ENCODE measurements at regions not wholly inside any gene's neighbourhood (a gene's known extent, or its start where the extent isn't known, plus 50 kb on each side); places are given as distances from the start of the nearest gene placed in this dataset.

GRCh38 chr10:105535478-105535877, 894.4 kb downstream of the SORCS3 start:
- Histone ChIP-seq H3K27me3 (ENCODE audit: control insufficient read depth, insufficient read depth, low read length) (no peaks in the 10 kb centered on the region), H3K4me3 (ENCODE audit: low read depth, low read length) (no peak overlapping the region), H3K36me3 (ENCODE audit: control insufficient read depth, insufficient read depth, low read length) (no peaks in the 10 kb centered on the region)
- ChIA-PET CTCF (interaction anchor here (0.6 kb wide), 1 partner anchor 136 kb away, joined by 3 read pairs; no protein-coding TSS in a partner anchor), POLR2A (no interaction called here)
- TF ChIP-seq, protein P1, sequence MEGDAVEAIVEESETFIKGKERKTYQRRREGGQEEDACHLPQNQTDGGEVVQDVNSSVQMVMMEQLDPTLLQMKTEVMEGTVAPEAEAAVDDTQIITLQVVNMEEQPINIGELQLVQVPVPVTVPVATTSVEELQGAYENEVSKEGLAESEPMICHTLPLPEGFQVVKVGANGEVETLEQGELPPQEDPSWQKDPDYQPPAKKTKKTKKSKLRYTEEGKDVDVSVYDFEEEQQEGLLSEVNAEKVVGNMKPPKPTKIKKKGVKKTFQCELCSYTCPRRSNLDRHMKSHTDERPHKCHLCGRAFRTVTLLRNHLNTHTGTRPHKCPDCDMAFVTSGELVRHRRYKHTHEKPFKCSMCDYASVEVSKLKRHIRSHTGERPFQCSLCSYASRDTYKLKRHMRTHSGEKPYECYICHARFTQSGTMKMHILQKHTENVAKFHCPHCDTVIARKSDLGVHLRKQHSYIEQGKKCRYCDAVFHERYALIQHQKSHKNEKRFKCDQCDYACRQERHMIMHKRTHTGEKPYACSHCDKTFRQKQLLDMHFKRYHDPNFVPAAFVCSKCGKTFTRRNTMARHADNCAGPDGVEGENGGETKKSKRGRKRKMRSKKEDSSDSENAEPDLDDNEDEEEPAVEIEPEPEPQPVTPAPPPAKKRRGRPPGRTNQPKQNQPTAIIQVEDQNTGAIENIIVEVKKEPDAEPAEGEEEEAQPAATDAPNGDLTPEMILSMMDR (IDR thresholded peaks at IDR 0.05; ENCODE audit: insufficient read depth, low read depth, low read length): no peak
- no peak for DNase-seq (ENCODE audit: low read depth)

GRCh38 chr10:105534086-105534485, 893.0 kb downstream of the SORCS3 start:
- DNase-seq (ENCODE audit: low read depth): no peak
- TF ChIP-seq, protein P1 (IDR thresholded peaks at IDR 0.05; ENCODE audit: insufficient read depth, low read depth, low read length): no peak
- H3K36me3 ChIP-seq (ENCODE audit: control insufficient read depth, insufficient read depth, low read length): no peaks in the 10 kb centered on the region
- ChIA-PET POLR2A (no interaction called here), CTCF (no interaction called here)
- no peaks in the 10 kb centered on the region for H3K27me3 ChIP-seq (ENCODE audit: control insufficient read depth, insufficient read depth, low read length)
- no peak overlapping the region for H3K4me3 ChIP-seq (ENCODE audit: low read depth, low read length)

DNA sequence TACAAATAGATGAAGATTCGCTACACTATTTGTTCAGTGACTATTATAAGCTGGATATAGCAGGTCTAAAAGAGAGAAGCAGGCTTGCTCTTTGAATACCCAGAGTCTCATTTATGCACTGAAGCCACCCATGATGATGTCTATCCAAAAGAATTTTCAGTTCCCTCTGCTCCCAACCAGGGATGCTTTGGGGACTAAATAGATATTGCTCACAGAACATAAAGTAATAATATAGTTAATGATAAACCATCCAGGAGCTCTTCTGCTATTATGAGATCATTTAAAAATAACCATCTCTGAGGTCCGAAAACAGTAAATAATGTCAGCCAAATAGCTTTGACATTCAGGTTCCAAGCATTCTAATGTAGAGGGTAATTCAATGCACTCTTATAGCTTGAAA, 875.4 kb downstream of the SORCS3 start:
- H3K4me3 ChIP-seq (ENCODE audit: low read depth, low read length): no peak overlapping the region
- no peaks in the 10 kb centered on the region for H3K27me3 ChIP-seq (ENCODE audit: control insufficient read depth, insufficient read depth, low read length)
- DNase-seq (ENCODE audit: low read depth): no peak
- POLR2A ChIA-PET: no interaction called here
- no peaks in the 10 kb centered on the region for H3K36me3 ChIP-seq (ENCODE audit: control insufficient read depth, insufficient read depth, low read length)
- CTCF ChIA-PET: no interaction called here
- TF ChIP-seq, protein P1 (IDR thresholded peaks at IDR 0.05; ENCODE audit: insufficient read depth, low read depth, low read length): no peak

- POLR2A ChIA-PET: no interaction called here
- CTCF ChIA-PET: no interaction called here
Measured at GRCh38 chr10:105514106-105514505, 873.0 kb downstream of the SORCS3 start.

DNA sequence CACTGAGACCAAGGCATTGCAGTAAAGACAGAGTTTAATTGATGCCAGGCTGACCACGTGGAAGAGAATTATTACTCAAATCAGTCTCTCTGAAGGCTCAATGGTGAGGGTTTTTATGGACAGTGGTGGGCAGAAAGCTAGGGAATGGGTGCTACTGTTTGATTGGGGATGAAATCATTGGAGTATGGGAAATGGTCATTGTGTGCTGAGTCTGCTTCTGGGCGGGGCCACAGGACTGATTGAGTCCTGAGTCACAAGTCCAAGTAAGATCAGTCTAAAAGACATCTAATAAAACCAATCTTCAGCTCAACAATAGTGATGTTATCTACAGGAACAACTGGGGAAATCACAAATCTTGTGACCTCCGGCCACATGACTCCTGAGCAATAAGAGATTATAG, 868.4 kb downstream of the SORCS3 start:
- ChIA-PET POLR2A (no interaction called here), CTCF (no interaction called here)

More at GRCh38 chr10:105514106-105514505, 873.0 kb downstream of the SORCS3 start:
- no peak overlapping the region for H3K4me3 ChIP-seq (ENCODE audit: low read depth, low read length)
- no peaks in the 10 kb centered on the region for H3K27me3 ChIP-seq (ENCODE audit: control insufficient read depth, insufficient read depth, low read length)
- TF ChIP-seq, protein P1 (IDR thresholded peaks at IDR 0.05; ENCODE audit: insufficient read depth, low read depth, low read length): no peak
- no peak for DNase-seq (ENCODE audit: low read depth)
- H3K36me3 ChIP-seq (ENCODE audit: control insufficient read depth, insufficient read depth, low read length): no peaks in the 10 kb centered on the region

More for the DNA sequence above, 868.4 kb downstream of the SORCS3 start:
- Histone ChIP-seq H3K27me3 (ENCODE audit: control insufficient read depth, insufficient read depth, low read length) (no peaks in the 10 kb centered on the region), H3K36me3 (ENCODE audit: control insufficient read depth, insufficient read depth, low read length) (no peaks in the 10 kb centered on the region), H3K4me3 (ENCODE audit: low read depth, low read length) (no peak overlapping the region)
- DNase-seq (ENCODE audit: low read depth): no peak
- TF ChIP-seq, protein P1 (IDR thresholded peaks at IDR 0.05; ENCODE audit: insufficient read depth, low read depth, low read length): no peak
